ENCODE measurements at regions not wholly inside any gene's neighbourhood (a gene's known extent, or its start where the extent isn't known, plus 50 kb on each side); places are given as distances from the start of the nearest gene placed in this dataset.

DNA sequence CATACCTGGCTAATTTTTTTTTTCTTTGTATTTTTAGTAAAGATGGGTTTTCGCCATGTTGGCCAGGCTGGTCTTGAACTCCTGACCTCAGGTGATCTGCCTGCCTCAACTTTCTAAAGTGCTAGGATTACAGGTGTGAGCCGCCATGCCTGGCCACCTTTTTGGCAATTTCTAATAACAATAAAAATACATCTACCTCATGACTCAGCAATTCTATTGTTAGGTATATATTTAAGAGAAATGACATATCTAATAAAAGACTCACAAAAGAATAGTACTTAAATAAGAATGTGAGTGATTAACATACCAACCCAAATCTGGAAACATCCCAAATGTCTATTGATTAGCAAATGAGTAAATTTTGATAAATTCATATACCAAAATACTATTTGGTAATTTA, 103.6 kb upstream of the PPP1R9A start:
- Mint-ChIP-seq H3K4me1 (peaks cover 12% of the 10 kb centered on the region; the same call in 2 of the 3 replicates), H3K9me3 (no peaks in the 10 kb centered on the region), H3K36me3 (ENCODE audit: low read depth) (no peaks in the 10 kb centered on the region), H3K4me3 (no peak overlapping the region), H3K27ac (no peak overlapping the region), H3K27me3 (ENCODE audit: insufficient read depth, low read depth, poor library complexity) (no peaks in the 10 kb centered on the region)
- Histone ChIP-seq H3K4me2 (no peak overlapping the region), H3K36me3 (ENCODE audit: insufficient read depth) (no peaks in the 10 kb centered on the region), H3K9me2 (ENCODE audit: insufficient read depth) (0 out of 2 replicates have a peak, but pooled peaks cover 3% of the 10 kb centered on the region), H2AFZ (no peak overlapping the region), H3F3A (replicated peaks; ENCODE audit: low read depth) (no peaks in the 10 kb centered on the region), H3K79me2 (replicated peaks; ENCODE audit: insufficient read depth) (no peaks in the 10 kb centered on the region), H4K20me1 (replicated peaks; ENCODE audit: insufficient read depth) (no peaks in the 10 kb centered on the region), H3K4me3 (no peak overlapping the region), H3K4me1 (ENCODE audit: insufficient read depth) (no peaks in the 10 kb centered on the region; the same call in 1 of the 2 replicates), H3K27ac (ENCODE audit: low read depth) (no peak overlapping the region), H3K27me3 (ENCODE audit: insufficient read depth) (no peaks in the 10 kb centered on the region)
- ATAC-seq, result no peak
- no peak for DNase-seq (ENCODE audit: low spot score)
- TF ChIP-seq JUNB (IDR thresholded peaks at IDR 0.05; ENCODE audit: unreplicated experiment), result no peak
- no peak for TF ChIP-seq ZNF331 (CRISPR knock-in tag; IDR thresholded peaks at IDR 0.05; ENCODE audit: low read depth)
- TF ChIP-seq, protein P1, sequence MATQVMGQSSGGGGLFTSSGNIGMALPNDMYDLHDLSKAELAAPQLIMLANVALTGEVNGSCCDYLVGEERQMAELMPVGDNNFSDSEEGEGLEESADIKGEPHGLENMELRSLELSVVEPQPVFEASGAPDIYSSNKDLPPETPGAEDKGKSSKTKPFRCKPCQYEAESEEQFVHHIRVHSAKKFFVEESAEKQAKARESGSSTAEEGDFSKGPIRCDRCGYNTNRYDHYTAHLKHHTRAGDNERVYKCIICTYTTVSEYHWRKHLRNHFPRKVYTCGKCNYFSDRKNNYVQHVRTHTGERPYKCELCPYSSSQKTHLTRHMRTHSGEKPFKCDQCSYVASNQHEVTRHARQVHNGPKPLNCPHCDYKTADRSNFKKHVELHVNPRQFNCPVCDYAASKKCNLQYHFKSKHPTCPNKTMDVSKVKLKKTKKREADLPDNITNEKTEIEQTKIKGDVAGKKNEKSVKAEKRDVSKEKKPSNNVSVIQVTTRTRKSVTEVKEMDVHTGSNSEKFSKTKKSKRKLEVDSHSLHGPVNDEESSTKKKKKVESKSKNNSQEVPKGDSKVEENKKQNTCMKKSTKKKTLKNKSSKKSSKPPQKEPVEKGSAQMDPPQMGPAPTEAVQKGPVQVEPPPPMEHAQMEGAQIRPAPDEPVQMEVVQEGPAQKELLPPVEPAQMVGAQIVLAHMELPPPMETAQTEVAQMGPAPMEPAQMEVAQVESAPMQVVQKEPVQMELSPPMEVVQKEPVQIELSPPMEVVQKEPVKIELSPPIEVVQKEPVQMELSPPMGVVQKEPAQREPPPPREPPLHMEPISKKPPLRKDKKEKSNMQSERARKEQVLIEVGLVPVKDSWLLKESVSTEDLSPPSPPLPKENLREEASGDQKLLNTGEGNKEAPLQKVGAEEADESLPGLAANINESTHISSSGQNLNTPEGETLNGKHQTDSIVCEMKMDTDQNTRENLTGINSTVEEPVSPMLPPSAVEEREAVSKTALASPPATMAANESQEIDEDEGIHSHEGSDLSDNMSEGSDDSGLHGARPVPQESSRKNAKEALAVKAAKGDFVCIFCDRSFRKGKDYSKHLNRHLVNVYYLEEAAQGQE (IDR thresholded peaks at IDR 0.05; ENCODE audit: unreplicated experiment), result no peak
- TF ChIP-seq EZH2 (IDR thresholded peaks at IDR 0.05; ENCODE audit: low read depth, unreplicated experiment), result no peak
- no peak for TF ChIP-seq NANOG (IDR thresholded peaks at IDR 0.05; ENCODE audit: borderline replicate concordance)
- TF ChIP-seq, protein P2, sequence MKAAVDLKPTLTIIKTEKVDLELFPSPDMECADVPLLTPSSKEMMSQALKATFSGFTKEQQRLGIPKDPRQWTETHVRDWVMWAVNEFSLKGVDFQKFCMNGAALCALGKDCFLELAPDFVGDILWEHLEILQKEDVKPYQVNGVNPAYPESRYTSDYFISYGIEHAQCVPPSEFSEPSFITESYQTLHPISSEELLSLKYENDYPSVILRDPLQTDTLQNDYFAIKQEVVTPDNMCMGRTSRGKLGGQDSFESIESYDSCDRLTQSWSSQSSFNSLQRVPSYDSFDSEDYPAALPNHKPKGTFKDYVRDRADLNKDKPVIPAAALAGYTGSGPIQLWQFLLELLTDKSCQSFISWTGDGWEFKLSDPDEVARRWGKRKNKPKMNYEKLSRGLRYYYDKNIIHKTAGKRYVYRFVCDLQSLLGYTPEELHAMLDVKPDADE (IDR thresholded peaks at IDR 0.05), result no peak
- TF ChIP-seq ZNF114 (CRISPR knock-in tag; IDR thresholded peaks at IDR 0.05), result no peak
- TF ChIP-seq STAT1 (IDR thresholded peaks at IDR 0.05; ENCODE audit: unreplicated experiment), result no peak
- TF ChIP-seq EZH2phosphoT487 (IDR thresholded peaks at IDR 0.05; ENCODE audit: unreplicated experiment), result no peak
- TF ChIP-seq POLR2AphosphoS5 (IDR thresholded peaks at IDR 0.05; ENCODE audit: low read depth), result no peak
- TF ChIP-seq, protein P3, sequence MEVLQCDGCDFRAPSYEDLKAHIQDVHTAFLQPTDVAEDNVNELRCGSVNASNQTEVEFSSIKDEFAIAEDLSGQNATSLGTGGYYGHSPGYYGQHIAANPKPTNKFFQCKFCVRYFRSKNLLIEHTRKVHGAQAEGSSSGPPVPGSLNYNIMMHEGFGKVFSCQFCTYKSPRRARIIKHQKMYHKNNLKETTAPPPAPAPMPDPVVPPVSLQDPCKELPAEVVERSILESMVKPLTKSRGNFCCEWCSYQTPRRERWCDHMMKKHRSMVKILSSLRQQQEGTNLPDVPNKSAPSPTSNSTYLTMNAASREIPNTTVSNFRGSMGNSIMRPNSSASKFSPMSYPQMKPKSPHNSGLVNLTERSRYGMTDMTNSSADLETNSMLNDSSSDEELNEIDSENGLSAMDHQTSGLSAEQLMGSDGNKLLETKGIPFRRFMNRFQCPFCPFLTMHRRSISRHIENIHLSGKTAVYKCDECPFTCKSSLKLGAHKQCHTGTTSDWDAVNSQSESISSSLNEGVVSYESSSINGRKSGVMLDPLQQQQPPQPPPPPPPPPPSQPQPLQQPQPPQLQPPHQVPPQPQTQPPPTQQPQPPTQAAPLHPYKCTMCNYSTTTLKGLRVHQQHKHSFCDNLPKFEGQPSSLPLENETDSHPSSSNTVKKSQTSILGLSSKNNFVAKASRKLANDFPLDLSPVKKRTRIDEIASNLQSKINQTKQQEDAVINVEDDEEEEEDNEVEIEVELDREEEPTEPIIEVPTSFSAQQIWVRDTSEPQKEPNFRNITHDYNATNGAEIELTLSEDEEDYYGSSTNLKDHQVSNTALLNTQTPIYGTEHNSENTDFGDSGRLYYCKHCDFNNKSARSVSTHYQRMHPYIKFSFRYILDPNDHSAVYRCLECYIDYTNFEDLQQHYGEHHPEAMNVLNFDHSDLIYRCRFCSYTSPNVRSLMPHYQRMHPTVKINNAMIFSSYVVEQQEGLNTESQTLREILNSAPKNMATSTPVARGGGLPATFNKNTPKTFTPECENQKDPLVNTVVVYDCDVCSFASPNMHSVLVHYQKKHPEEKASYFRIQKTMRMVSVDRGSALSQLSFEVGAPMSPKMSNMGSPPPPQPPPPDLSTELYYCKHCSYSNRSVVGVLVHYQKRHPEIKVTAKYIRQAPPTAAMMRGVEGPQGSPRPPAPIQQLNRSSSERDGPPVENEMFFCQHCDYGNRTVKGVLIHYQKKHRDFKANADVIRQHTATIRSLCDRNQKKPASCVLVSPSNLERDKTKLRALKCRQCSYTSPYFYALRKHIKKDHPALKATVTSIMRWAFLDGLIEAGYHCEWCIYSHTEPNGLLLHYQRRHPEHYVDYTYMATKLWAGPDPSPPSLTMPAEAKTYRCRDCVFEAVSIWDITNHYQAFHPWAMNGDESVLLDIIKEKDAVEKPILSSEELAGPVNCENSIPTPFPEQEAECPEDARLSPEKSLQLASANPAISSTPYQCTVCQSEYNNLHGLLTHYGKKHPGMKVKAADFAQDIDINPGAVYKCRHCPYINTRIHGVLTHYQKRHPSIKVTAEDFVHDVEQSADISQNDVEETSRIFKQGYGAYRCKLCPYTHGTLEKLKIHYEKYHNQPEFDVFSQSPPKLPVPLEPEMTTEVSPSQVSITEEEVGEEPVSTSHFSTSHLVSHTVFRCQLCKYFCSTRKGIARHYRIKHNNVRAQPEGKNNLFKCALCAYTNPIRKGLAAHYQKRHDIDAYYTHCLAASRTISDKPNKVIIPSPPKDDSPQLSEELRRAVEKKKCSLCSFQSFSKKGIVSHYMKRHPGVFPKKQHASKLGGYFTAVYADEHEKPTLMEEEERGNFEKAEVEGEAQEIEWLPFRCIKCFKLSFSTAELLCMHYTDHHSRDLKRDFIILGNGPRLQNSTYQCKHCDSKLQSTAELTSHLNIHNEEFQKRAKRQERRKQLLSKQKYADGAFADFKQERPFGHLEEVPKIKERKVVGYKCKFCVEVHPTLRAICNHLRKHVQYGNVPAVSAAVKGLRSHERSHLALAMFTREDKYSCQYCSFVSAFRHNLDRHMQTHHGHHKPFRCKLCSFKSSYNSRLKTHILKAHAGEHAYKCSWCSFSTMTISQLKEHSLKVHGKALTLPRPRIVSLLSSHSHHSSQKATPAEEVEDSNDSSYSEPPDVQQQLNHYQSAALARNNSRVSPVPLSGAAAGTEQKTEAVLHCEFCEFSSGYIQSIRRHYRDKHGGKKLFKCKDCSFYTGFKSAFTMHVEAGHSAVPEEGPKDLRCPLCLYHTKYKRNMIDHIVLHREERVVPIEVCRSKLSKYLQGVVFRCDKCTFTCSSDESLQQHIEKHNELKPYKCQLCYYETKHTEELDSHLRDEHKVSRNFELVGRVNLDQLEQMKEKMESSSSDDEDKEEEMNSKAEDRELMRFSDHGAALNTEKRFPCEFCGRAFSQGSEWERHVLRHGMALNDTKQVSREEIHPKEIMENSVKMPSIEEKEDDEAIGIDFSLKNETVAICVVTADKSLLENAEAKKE (CRISPR knock-in tag; IDR thresholded peaks at IDR 0.05), result no peak
- TF ChIP-seq, protein P4, sequence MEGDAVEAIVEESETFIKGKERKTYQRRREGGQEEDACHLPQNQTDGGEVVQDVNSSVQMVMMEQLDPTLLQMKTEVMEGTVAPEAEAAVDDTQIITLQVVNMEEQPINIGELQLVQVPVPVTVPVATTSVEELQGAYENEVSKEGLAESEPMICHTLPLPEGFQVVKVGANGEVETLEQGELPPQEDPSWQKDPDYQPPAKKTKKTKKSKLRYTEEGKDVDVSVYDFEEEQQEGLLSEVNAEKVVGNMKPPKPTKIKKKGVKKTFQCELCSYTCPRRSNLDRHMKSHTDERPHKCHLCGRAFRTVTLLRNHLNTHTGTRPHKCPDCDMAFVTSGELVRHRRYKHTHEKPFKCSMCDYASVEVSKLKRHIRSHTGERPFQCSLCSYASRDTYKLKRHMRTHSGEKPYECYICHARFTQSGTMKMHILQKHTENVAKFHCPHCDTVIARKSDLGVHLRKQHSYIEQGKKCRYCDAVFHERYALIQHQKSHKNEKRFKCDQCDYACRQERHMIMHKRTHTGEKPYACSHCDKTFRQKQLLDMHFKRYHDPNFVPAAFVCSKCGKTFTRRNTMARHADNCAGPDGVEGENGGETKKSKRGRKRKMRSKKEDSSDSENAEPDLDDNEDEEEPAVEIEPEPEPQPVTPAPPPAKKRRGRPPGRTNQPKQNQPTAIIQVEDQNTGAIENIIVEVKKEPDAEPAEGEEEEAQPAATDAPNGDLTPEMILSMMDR (conservative IDR thresholded peaks at IDR 0.05; ENCODE audit: low read depth in 2 of 2), result no peak
- TF ChIP-seq CREB1 (CRISPR knock-in tag; IDR thresholded peaks at IDR 0.05; ENCODE audit: low read depth), result no peak
